GM12878 (cell line): ENCODE measurements at regions not wholly inside any gene's neighbourhood (a gene's known extent, or its start where the extent isn't known, plus 50 kb on each side); places are given as distances from the start of the nearest gene placed in this dataset.

Source experiments
- ATAC-seq: fragments of 200-7000 bp; cut with Tn5 transposase; 3 replicates; pipeline ENCODE4 v1.9.1; 2020; ENCODE audit warnings: mild to moderate bottlenecking, moderate library complexity
- BruUV-seq: library from RNA; stranded (reverse); fragments of 400-500 nt; replicated peaks from 2 replicates; lab custom pipeline; 2021; lab: Mats Ljungman, UMichigan
- CTCF ChIA-PET: fragments of 300-600 bp; sonication (Branson Sonifier 250); formaldehyde crosslinking; extraction: SDS; loops from one replicate; lab custom pipeline; 2021; ENCODE audit warnings: inconsistent platforms; lab: Yijun Ruan, JAX
- POLR2A ChIA-PET: fragments of 350-600 bp; formaldehyde crosslinking; extraction: SDS; loops from one replicate; lab custom pipeline; 2021; ENCODE audit warnings: inconsistent platforms; lab: Charles Lee
- RAD21 ChIA-PET: fragments of 300-600 bp; sonication (Branson Sonifier 250); formaldehyde crosslinking; loops from one replicate; lab custom pipeline; 2023; ENCODE audit warnings: antibody characterized with exemption; ENCODE audit not compliant: unreplicated experiment; lab: Charles Lee
- SMC1A ChIA-PET: fragments of 300-600 bp; sonication (Branson Sonifier 250); formaldehyde crosslinking; loops from one replicate; lab custom pipeline; 2023; ENCODE audit not compliant: unreplicated experiment, uncharacterized antibody; lab: Charles Lee
- DNase-seq: peaks from one replicate; pipeline ENCODE4 v3.0.0-alpha.2; 2011; ENCODE audit warnings: low read depth, low spot score
- FAIRE-seq: peaks from 3 replicates; lab custom pipeline; 2011; peaks lifted over from hg19 to GRCh38; lab: Jason Lieb, UNC
- H2AFZ ChIP-seq: 2 replicates; pipeline ENCODE4 v1.6.0; 2011; ENCODE audit warnings: low read depth, low read length, control low read depth; ENCODE audit not compliant: control insufficient read depth
- H3K27ac ChIP-seq: 2 replicates; pipeline ENCODE4 v1.5.1; 2011; ENCODE audit warnings: control low read depth; ENCODE audit not compliant: control insufficient read depth, insufficient read depth
- H3K27me3 ChIP-seq, 2 experiments: replicated peaks in 1 of 2; 2 replicates each; pipeline versions ENCODE4 v1.6.0 to v1.6.1; 2011; ENCODE audit warnings: low read length in 1 of 2; ENCODE audit not compliant: control insufficient read depth in 2 of 2, insufficient read depth in 2 of 2
- H3K36me3 ChIP-seq, 2 experiments: 2 replicates each; pipeline ENCODE4 v1.5.1; 2011; ENCODE audit warnings: low read length in 1 of 2; ENCODE audit not compliant: control insufficient read depth in 2 of 2, insufficient read depth in 2 of 2
- H3K4me1 ChIP-seq: 2 replicates; pipeline ENCODE4 v1.6.1; 2011; ENCODE audit warnings: mild to moderate bottlenecking, low read length, moderate library complexity, mixed read lengths; ENCODE audit not compliant: control insufficient read depth, insufficient read depth
- H3K4me2 ChIP-seq: 2 replicates; pipeline ENCODE4 v1.6.0; 2011; ENCODE audit warnings: control low read depth; ENCODE audit not compliant: control insufficient read depth, insufficient read depth
- H3K4me3 ChIP-seq: fragments of 200-600 bp; sonication (generic); 2 replicates; pipeline ENCODE4 v1.5.1; 2016
- H3K79me2 ChIP-seq: 2 replicates; pipeline ENCODE4 v1.6.0; 2011; ENCODE audit warnings: low read length; ENCODE audit not compliant: control insufficient read depth, insufficient read depth
- H3K9ac ChIP-seq: 2 replicates; pipeline ENCODE4 v1.8.0; 2011; ENCODE audit warnings: low read length, control low read depth, mixed read lengths; ENCODE audit not compliant: control insufficient read depth, insufficient read depth
- H3K9me3 ChIP-seq: replicated peaks from 3 replicates; pipeline ENCODE4 v1.5.1; 2011; ENCODE audit warnings: mild to moderate bottlenecking, low read length; ENCODE audit not compliant: control insufficient read depth, insufficient read depth
- H4K20me1 ChIP-seq: 2 replicates; pipeline ENCODE4 v1.6.0; 2011; ENCODE audit not compliant: control insufficient read depth, insufficient read depth
- CEBPB ChIP-seq, 2 experiments: fragments of 150-350 bp in 1 of 2; IDR thresholded peaks; 2 replicates each; pipeline ENCODE4 v1.6.1; 2012 to 2014; ENCODE audit warnings: low read depth in 2 of 2, low read length in 2 of 2, borderline replicate concordance in 1 of 2, inconsistent platforms in 1 of 2
- DPF2 ChIP-seq: fragments of 450-650 bp; IDR thresholded peaks from 2 replicates; pipeline ENCODE4 v1.6.1; 2017; ENCODE audit warnings: mild to moderate bottlenecking
- ETV6 ChIP-seq, 2 experiments: fragments of 450-650 bp in 1 of 2; IDR thresholded peaks in 1 of 2; conservative IDR thresholded peaks in 1 of 2; 2 replicates each; pipeline ENCODE4 v1.6.1; 2014; ENCODE audit warnings: antibody characterized with exemption in 1 of 2, borderline replicate concordance in 1 of 2, low read depth in 1 of 2, mild to moderate bottlenecking in 1 of 2, moderate library complexity in 1 of 2
- GABPA ChIP-seq: IDR thresholded peaks from 2 replicates; pipeline ENCODE4 v1.6.1; 2014; ENCODE audit warnings: antibody characterized with exemption, low read depth, mild to moderate bottlenecking, inconsistent platforms
- GATAD2B ChIP-seq: fragments of 450-650 bp; conservative IDR thresholded peaks from 2 replicates; pipeline ENCODE4 v1.6.1; 2017; ENCODE audit warnings: low read depth, mild to moderate bottlenecking, moderate library complexity
- IKZF1 ChIP-seq: fragments of 450-650 bp; conservative IDR thresholded peaks from 2 replicates; pipeline ENCODE4 v1.6.1; 2017; ENCODE audit warnings: antibody characterized with exemption, mild to moderate bottlenecking
- JUND ChIP-seq: IDR thresholded peaks from 2 replicates; pipeline ENCODE4 v1.6.1; 2012; ENCODE audit warnings: low read depth, mild to moderate bottlenecking, low read length, improper control_type of control experiment, moderate library complexity
- NFXL1 ChIP-seq: fragments of 450-650 bp; IDR thresholded peaks from 2 replicates; pipeline ENCODE4 v1.6.1; 2017; ENCODE audit warnings: antibody characterized with exemption, mild to moderate bottlenecking, borderline replicate concordance
- NRF1 ChIP-seq: conservative IDR thresholded peaks from 2 replicates; pipeline ENCODE4 v1.6.1; 2011; ENCODE audit warnings: mild to moderate bottlenecking, low read depth, low read length, improper control_type of control experiment
- PAX8 ChIP-seq: fragments of 450-650 bp; IDR thresholded peaks from 2 replicates; pipeline ENCODE4 v1.6.1; 2017; ENCODE audit warnings: mild to moderate bottlenecking, moderate library complexity
- POLR2A ChIP-seq: IDR thresholded peaks from 2 replicates; pipeline ENCODE4 v1.6.1; 2011; ENCODE audit warnings: low read depth, mild to moderate bottlenecking, low read length
- RELA ChIP-seq: fragments of 450-650 bp; IDR thresholded peaks from 2 replicates; pipeline ENCODE4 v1.8.0; 2014; ENCODE audit warnings: borderline replicate concordance; ENCODE audit not compliant: partially characterized antibody
- RUNX3 ChIP-seq: IDR thresholded peaks from 2 replicates; pipeline ENCODE4 v1.6.1; 2012; ENCODE audit warnings: low read length, inconsistent platforms
- STAT3 ChIP-seq: IDR thresholded peaks from 2 replicates; pipeline ENCODE4 v1.6.1; 2011; ENCODE audit warnings: low read depth, low read length, improper control_type of control experiment
- TBL1XR1 ChIP-seq: IDR thresholded peaks from 2 replicates; pipeline ENCODE4 v1.6.1; 2012; ENCODE audit warnings: low read depth, low read length, improper control_type of control experiment
- TCF7 ChIP-seq: IDR thresholded peaks from 2 replicates; pipeline ENCODE4 v1.6.1; 2014; ENCODE audit warnings: antibody characterized with exemption, borderline replicate concordance
- YBX1 ChIP-seq: fragments of 450-650 bp; IDR thresholded peaks from 2 replicates; pipeline ENCODE4 v1.6.1; 2016; ENCODE audit warnings: antibody characterized with exemption
- WGBS: methylation state at CpG from one replicate; pipeline ENCODE4 v1.1.6; 2016; ENCODE audit warnings: low lambda C conversion rate; ENCODE audit not compliant: insufficient replicate concordance, insufficient coverage; ENCODE audit errors: missing lambda C conversion rate; 5-methylcytosine and 5-hydroxymethylcytosine counted together
- in situ Hi-C: fragments of 300-500 bp; cut with MboI; formaldehyde crosslinking; loops from 9 replicates; pipeline ENCODE4 v1.14.3; 2018; ENCODE audit warnings: mixed read lengths
- intact Hi-C: fragments of 100-400 bp; cut with micrococcal nuclease; formaldehyde crosslinking; loops from one replicate; pipeline ENCODE4 v1.14.2; 2022; ENCODE audit not compliant: unreplicated experiment
- TF ChIP-seq, protein P1 (sequence below): fragments of 450-650 bp; IDR thresholded peaks from 2 replicates; pipeline ENCODE4 v1.6.1; 2016; ENCODE audit warnings: mild to moderate bottlenecking

DNA sequence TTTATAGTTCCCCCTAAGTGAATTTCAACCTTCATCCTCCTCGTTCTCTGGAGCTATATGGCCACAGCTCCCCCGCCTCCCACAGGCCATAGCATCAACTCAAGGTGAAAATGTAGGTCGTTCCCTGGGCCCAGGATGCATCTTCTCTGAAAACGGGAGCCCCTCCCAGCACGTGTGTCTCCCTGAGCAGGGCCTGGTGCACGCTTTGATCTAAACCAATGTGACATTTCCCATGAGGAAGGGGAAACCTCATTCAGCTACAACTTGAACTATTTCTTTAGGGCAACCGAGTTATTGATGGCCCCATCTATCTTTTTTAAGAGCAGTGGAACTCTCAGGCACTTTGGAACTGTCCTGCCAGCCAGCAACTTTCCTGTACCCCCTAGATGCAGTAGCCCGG lies 57.8 kb upstream of the BACE2 start (continued):
- TF ChIP-seq ETV6 (conservative IDR thresholded peaks at IDR 0.05 in 1 of 2, IDR thresholded peaks at IDR 0.05 in 1 of 2; ENCODE audit: borderline replicate concordance in 1 of 2, low read depth in 1 of 2) (no peak), POLR2A (no peak), NRF1 (no peak), GATAD2B (no peak)

DNA sequence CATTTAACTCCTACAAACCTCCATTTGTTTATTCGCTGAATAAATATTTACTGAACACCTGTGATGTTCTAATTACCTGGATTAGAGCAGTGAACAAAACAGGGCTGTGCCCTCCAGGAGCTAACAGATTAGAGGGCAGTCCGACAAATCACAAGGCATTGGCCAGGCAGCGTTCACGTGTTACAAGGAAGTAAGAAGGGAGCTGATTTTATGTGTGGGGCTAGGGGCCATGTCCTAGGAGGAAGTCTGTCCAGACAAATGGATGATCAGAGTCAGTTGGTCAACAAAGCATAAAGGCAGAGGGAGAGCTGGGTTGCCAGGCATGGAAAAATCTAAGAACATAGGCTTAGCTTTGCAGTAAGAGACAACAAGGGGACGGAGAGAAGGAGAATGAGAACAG lies 57.3 kb upstream of the BACE2 start:
- 37% methylated on average over 5 of the region's 5 CpGs for WGBS
- no peaks in the 10 kb centered on the region; the same call in 2 of the 3 replicates for H3K9me3 ChIP-seq
- H3K4me3 ChIP-seq, result no peak overlapping the region
- H4K20me1 ChIP-seq, result no peaks in the 10 kb centered on the region
- H3K9ac ChIP-seq, result no peak overlapping the region
- no peak for DNase-seq
- no peaks in the 10 kb centered on the region for H3K27me3 ChIP-seq
- H3K4me1 ChIP-seq, result no peaks in the 10 kb centered on the region
- ChIA-PET POLR2A (no interaction called here), RAD21 (no interaction called here), CTCF (no interaction called here), SMC1A (no interaction called here)
- in situ Hi-C loops (no loop called here), intact Hi-C loops (no loop called here)
- TF ChIP-seq TCF7 (no peak), NFXL1 (no peak), PAX8 (no peak), CEBPB (IDR thresholded peaks at IDR 0.05; ENCODE audit: borderline replicate concordance in 1 of 2, low read depth in 2 of 2, low read length in 2 of 2) (no peak)
- no peaks in the 10 kb centered on the region for H3K36me3 ChIP-seq
- H3K4me2 ChIP-seq, result no peak overlapping the region
- no peak for ATAC-seq
- no peak for FAIRE-seq
- no peak overlapping the region for H2AFZ ChIP-seq
- no peaks in the 10 kb centered on the region for H3K79me2 ChIP-seq
- no TSS peak for BruUV-seq
- H3K27ac ChIP-seq, result no peak overlapping the region

DNA sequence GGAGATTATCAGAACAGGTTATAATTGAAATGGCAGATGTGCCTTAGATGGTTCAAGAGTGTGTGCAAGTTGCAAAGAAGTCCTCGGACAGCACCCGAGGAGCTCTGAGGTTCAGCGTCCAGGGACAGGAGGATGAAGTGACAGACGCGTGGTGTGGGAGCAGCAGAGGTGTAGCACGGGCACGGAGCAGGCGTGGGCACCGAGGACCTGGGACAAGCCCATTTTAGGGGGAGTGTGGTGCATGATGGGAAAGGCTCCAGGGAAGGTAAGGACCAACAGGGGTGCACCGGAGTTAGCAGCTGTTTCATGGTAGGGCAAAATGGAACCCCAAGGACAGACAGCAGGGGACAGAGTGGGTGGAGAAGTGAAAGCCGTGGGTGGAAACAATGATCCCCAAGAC lies 56.3 kb upstream of the BACE2 start:
- Histone ChIP-seq H3K9me3 (no peaks in the 10 kb centered on the region; the same call in 2 of the 3 replicates), H3K27ac (no peak overlapping the region), H3K79me2 (no peaks in the 10 kb centered on the region), H3K4me3 (no peak overlapping the region), H3K9ac (no peak overlapping the region), H4K20me1 (no peaks in the 10 kb centered on the region), H3K27me3 (no peaks in the 10 kb centered on the region), H3K4me1 (no peaks in the 10 kb centered on the region), H3K4me2 (no peak overlapping the region), H2AFZ (no peak overlapping the region), H3K36me3 (no peaks in the 10 kb centered on the region)
- WGBS, result 37% methylated on average over 11 of the region's 11 CpGs
- ChIA-PET CTCF (no interaction called here), POLR2A (no interaction called here), RAD21 (no interaction called here), SMC1A (no interaction called here)
- intact Hi-C loops (no loop called here), in situ Hi-C loops (no loop called here)
- DNase-seq, result no peak
- no TSS peak for BruUV-seq
- ATAC-seq, result no peak
- no peak for FAIRE-seq
- TF ChIP-seq, protein P1, sequence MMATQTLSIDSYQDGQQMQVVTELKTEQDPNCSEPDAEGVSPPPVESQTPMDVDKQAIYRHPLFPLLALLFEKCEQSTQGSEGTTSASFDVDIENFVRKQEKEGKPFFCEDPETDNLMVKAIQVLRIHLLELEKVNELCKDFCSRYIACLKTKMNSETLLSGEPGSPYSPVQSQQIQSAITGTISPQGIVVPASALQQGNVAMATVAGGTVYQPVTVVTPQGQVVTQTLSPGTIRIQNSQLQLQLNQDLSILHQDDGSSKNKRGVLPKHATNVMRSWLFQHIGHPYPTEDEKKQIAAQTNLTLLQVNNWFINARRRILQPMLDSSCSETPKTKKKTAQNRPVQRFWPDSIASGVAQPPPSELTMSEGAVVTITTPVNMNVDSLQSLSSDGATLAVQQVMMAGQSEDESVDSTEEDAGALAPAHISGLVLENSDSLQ, result no peak
- TF ChIP-seq YBX1 (no peak), IKZF1 (no peak), STAT3 (no peak), GABPA (no peak), RELA (no peak), RUNX3 (no peak), TBL1XR1 (no peak), JUND (no peak), DPF2 (no peak)
